AG04449 (cell line): ENCODE measurements at regions not wholly inside any gene's neighbourhood (a gene's known extent, or its start where the extent isn't known, plus 50 kb on each side); places are given as distances from the start of the nearest gene placed in this dataset.

ENCODE experiments used
- CTCF ChIA-PET: fragments of 350-600 bp; formaldehyde crosslinking; extraction: SDS; loops from one replicate; lab custom pipeline; 2021; ENCODE audit warnings: antibody characterized with exemption; lab: Yijun Ruan, JAX
- POLR2A ChIA-PET: fragments of 400-600, 350-600 bp; formaldehyde crosslinking; extraction: SDS; loops from one replicate; lab custom pipeline; 2020; ENCODE audit warnings: antibody characterized with exemption, inconsistent platforms; lab: Yijun Ruan, JAX
- DNase-seq: peaks from one replicate; pipeline ENCODE4 v3.0.0-alpha.2; 2010; ENCODE audit warnings: low read depth, low spot score
- H3K4me3 ChIP-seq: 2 replicates; pipeline ENCODE4 v1.5.1; 2011; ENCODE audit warnings: low read depth, mild to moderate bottlenecking, control low read depth, low read length
- TF ChIP-seq, protein P1 (sequence below): IDR thresholded peaks from one replicate; pipeline ENCODE4 v1.5.1; 2011; ENCODE audit warnings: mild to moderate bottlenecking, moderate library complexity, low read length, control low read depth, inconsistent platforms; ENCODE audit not compliant: insufficient read depth; ENCODE audit errors: missing control alignments

- no peak overlapping the region for H3K4me3 ChIP-seq
- TF ChIP-seq, protein P1, sequence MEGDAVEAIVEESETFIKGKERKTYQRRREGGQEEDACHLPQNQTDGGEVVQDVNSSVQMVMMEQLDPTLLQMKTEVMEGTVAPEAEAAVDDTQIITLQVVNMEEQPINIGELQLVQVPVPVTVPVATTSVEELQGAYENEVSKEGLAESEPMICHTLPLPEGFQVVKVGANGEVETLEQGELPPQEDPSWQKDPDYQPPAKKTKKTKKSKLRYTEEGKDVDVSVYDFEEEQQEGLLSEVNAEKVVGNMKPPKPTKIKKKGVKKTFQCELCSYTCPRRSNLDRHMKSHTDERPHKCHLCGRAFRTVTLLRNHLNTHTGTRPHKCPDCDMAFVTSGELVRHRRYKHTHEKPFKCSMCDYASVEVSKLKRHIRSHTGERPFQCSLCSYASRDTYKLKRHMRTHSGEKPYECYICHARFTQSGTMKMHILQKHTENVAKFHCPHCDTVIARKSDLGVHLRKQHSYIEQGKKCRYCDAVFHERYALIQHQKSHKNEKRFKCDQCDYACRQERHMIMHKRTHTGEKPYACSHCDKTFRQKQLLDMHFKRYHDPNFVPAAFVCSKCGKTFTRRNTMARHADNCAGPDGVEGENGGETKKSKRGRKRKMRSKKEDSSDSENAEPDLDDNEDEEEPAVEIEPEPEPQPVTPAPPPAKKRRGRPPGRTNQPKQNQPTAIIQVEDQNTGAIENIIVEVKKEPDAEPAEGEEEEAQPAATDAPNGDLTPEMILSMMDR = no peak
- DNase-seq = no peak
- CTCF ChIA-PET = no interaction called here
- POLR2A ChIA-PET = no interaction called here
Observed at GRCh38 chr6:141354191-141354955, 778.4 kb upstream of the GJE1 start.

GRCh38 chr6:141351721-141352120, 781.0 kb upstream of the GJE1 start:
- TF ChIP-seq, protein P1 = no peak
- CTCF ChIA-PET = no interaction called here
- POLR2A ChIA-PET = no interaction called here
- no peak for DNase-seq
- no peak overlapping the region for H3K4me3 ChIP-seq

DNA sequence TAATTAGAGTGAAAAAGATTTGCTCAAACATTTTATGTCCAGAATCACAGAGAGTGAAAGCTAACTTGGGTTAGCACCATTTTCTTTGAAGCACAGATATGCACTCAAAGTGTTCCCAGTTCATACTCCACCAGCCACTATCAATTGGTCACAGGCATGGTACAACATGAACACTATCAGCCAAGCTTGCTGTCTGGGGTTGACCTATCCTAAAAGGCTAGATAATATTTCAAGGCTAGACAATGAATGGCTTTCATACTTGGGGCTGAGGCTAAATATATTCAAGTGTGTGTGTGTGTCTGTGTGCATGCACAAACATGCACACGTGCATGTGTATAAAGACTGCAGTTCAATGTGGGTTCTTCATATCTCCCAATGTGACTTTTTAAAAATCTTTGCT, 783.0 kb upstream of the GJE1 start:
- TF ChIP-seq, protein P1 = no peak
- POLR2A ChIA-PET = no interaction called here

GRCh38 chr6:141347906-141348492, 784.7 kb upstream of the GJE1 start:
- ChIA-PET CTCF (no interaction called here), POLR2A (no interaction called here)
- H3K4me3 ChIP-seq = no peak overlapping the region
- TF ChIP-seq, protein P1 = no peak
- no peak for DNase-seq

More for the DNA sequence above, 783.0 kb upstream of the GJE1 start:
- no peak for DNase-seq
- CTCF ChIA-PET = no interaction called here
- no peak overlapping the region for H3K4me3 ChIP-seq

DNA sequence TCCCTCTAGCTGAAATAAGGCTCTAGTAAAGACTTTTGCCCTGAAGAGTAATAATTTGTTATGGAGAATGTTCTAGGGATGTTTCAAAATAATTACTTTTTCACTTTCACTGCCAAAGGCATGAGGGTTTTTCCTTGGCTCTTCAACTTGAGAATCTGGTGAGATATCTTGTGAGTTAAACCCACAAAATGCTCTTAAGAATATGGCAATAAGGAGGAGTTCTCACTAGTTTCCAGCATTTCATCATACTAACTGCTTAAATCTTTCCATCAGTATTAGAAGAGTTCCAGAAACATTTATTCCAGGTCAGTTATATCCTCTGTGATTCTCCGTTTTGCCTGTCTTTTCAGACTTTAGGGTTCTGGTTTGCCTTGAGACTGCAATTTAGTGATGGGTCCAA, 785.6 kb upstream of the GJE1 start:
- POLR2A ChIA-PET = no interaction called here
- TF ChIP-seq, protein P1 = no peak
- CTCF ChIA-PET = no interaction called here
- no peak for DNase-seq
- H3K4me3 ChIP-seq = no peak overlapping the region

DNA sequence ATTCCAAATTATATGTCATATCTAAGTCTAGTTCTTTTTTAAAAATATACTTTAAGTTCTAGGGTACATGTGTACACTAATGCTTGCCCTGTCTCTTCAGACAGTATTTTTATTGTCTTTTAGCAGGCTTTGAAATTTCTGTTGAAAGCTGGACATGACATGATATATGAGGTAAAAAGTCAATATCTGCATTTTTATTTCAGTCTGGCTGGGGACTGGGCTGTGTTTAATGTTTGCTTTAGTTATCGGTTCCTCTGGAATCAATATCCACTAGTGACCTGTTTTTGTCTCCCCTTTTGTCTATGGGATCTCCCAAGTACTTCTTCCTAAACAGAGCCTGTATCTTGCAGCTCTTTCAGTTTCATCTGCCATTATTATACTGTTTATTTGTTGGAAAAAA, 786.2 kb upstream of the GJE1 start:
- POLR2A ChIA-PET = no interaction called here
- no peak overlapping the region for H3K4me3 ChIP-seq
- CTCF ChIA-PET = no interaction called here
- DNase-seq = no peak
- TF ChIP-seq, protein P1 = no peak
